Parathyroid adenoma (tissue), 2 donors: ENCODE measurements at regions not wholly inside any gene's neighbourhood (a gene's known extent, or its start where the extent isn't known, plus 50 kb on each side); places are given as distances from the start of the nearest gene placed in this dataset.

Experiments
- H2AFZ ChIP-seq: fragments of 300-600 bp; sonication (generic); one replicate; pipeline ENCODE4 v1.7.0; 2017; ENCODE audit warnings: antibody characterized with exemption, mild to moderate bottlenecking
- H3K27ac ChIP-seq: fragments of 300-600 bp; sonication (generic); one replicate; pipeline ENCODE4 v1.7.0; 2017
- H3K27me3 ChIP-seq: fragments of 300-600 bp; sonication (generic); one replicate; pipeline ENCODE4 v1.7.0; 2017; ENCODE audit warnings: low read length; ENCODE audit not compliant: control insufficient read depth, insufficient read depth
- H3K36me3 ChIP-seq: fragments of 300-600 bp; sonication (generic); one replicate; pipeline ENCODE4 v1.7.0; 2017; ENCODE audit warnings: low read length; ENCODE audit not compliant: control insufficient read depth, insufficient read depth
- H3K4me1 ChIP-seq: fragments of 300-600 bp; sonication (generic); one replicate; pipeline ENCODE4 v1.7.0; 2017; ENCODE audit warnings: control low read depth
- H3K4me2 ChIP-seq: fragments of 300-600 bp; sonication (generic); one replicate; pipeline ENCODE4 v1.7.0; 2017; ENCODE audit warnings: low read length
- H3K4me3 ChIP-seq: fragments of 300-600 bp; sonication (generic); one replicate; pipeline ENCODE4 v1.7.0; 2017; ENCODE audit warnings: low read depth, low read length
- H3K79me2 ChIP-seq: fragments of 300-600 bp; sonication (generic); one replicate; pipeline ENCODE4 v1.7.0; 2017; ENCODE audit warnings: control low read depth
- H3K9ac ChIP-seq: fragments of 300-600 bp; sonication (generic); one replicate; pipeline ENCODE4 v1.7.0; 2017; ENCODE audit warnings: mild to moderate bottlenecking
- H3K9me3 ChIP-seq: fragments of 300-600 bp; sonication (generic); one replicate; pipeline ENCODE4 v1.7.0; 2017; ENCODE audit warnings: low read length; ENCODE audit not compliant: control insufficient read depth
- TF ChIP-seq, protein P1 (sequence below): fragments of 300-600 bp; sonication (generic); IDR thresholded peaks from one replicate; pipeline ENCODE4 v1.7.0; 2017; ENCODE audit warnings: antibody characterized with exemption, mild to moderate bottlenecking
- donor health status: primary hyperparathyroidism.

GRCh38 chr11:122434786-122435185 is 220.7 kb upstream of the UBASH3B start:
- TF ChIP-seq, protein P1, sequence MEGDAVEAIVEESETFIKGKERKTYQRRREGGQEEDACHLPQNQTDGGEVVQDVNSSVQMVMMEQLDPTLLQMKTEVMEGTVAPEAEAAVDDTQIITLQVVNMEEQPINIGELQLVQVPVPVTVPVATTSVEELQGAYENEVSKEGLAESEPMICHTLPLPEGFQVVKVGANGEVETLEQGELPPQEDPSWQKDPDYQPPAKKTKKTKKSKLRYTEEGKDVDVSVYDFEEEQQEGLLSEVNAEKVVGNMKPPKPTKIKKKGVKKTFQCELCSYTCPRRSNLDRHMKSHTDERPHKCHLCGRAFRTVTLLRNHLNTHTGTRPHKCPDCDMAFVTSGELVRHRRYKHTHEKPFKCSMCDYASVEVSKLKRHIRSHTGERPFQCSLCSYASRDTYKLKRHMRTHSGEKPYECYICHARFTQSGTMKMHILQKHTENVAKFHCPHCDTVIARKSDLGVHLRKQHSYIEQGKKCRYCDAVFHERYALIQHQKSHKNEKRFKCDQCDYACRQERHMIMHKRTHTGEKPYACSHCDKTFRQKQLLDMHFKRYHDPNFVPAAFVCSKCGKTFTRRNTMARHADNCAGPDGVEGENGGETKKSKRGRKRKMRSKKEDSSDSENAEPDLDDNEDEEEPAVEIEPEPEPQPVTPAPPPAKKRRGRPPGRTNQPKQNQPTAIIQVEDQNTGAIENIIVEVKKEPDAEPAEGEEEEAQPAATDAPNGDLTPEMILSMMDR, result no peak
- Histone ChIP-seq H3K27me3 (no peaks in the 10 kb centered on the region), H3K4me1 (no peaks in the 10 kb centered on the region), H3K9ac (no peak overlapping the region), H3K9me3 (no peaks in the 10 kb centered on the region), H3K79me2 (no peaks in the 10 kb centered on the region), H3K4me2 (no peak overlapping the region), H3K27ac (no peak overlapping the region), H3K4me3 (no peak overlapping the region), H2AFZ (peak overlapping the region; percentile 28), H3K36me3 (no peaks in the 10 kb centered on the region)

- H3K9ac ChIP-seq, result no peak overlapping the region
- TF ChIP-seq, protein P1, result no peak
- H3K36me3 ChIP-seq, result no peaks in the 10 kb centered on the region
- no peak overlapping the region for H3K4me3 ChIP-seq
- H3K27ac ChIP-seq, result no peak overlapping the region
- no peaks in the 10 kb centered on the region for H3K27me3 ChIP-seq
- no peaks in the 10 kb centered on the region for H3K79me2 ChIP-seq
- no peaks in the 10 kb centered on the region for H3K4me1 ChIP-seq
- no peak overlapping the region for H2AFZ ChIP-seq
- H3K9me3 ChIP-seq, result no peaks in the 10 kb centered on the region
- H3K4me2 ChIP-seq, result no peak overlapping the region
Measured at GRCh38 chr11:122430490-122430889, 225.0 kb upstream of the UBASH3B start.

DNA sequence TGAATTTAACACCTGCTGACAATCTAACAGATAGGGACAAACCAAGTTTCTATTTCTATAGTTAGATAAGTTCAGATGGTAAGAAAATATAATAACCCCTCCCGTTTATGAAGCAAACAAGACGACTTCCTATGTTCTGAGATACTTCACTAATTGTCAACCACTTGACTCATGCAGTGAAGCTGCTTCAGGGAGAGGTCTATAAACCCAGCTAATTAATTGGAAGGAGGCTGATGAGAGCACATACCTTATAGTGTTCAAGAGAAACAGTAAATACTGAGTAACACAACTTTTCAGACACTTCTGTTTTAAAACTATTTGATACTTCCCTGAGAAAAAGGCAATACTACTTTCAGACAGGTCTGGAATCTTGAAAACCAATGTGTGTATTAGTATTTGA is 229.4 kb upstream of the UBASH3B start:
- H3K79me2 ChIP-seq, result no peaks in the 10 kb centered on the region
- H3K4me3 ChIP-seq, result no peak overlapping the region
- H2AFZ ChIP-seq, result no peak overlapping the region
- no peaks in the 10 kb centered on the region for H3K9me3 ChIP-seq
- H3K4me2 ChIP-seq, result no peak overlapping the region
- H3K9ac ChIP-seq, result no peak overlapping the region
- no peaks in the 10 kb centered on the region for H3K4me1 ChIP-seq
- H3K36me3 ChIP-seq, result no peaks in the 10 kb centered on the region
- no peaks in the 10 kb centered on the region for H3K27me3 ChIP-seq
- H3K27ac ChIP-seq, result no peak overlapping the region
- TF ChIP-seq, protein P1, result no peak

DNA sequence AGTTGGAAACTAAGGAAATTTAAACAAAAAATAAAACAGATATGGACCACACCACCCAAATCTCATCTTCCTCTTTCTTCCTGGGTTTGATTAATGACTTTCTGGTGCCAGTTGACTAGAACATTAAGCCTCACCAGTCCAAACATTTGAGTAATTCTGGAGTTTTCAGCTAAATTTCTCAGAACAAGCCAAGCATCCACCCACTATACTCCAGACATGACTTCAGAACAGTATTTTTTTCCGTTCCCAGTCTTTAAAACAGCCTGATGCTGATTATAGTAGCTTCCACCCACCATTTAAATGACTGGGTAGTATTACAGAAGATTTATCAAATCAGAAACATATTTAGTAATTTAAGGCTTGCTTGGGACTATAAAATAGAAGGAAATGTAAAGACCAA is 230.9 kb upstream of the UBASH3B start:
- Histone ChIP-seq H2AFZ (no peak overlapping the region), H3K9me3 (no peaks in the 10 kb centered on the region), H3K4me3 (no peak overlapping the region), H3K4me2 (no peak overlapping the region), H3K9ac (no peak overlapping the region), H3K36me3 (no peaks in the 10 kb centered on the region), H3K27me3 (no peaks in the 10 kb centered on the region), H3K4me1 (no peaks in the 10 kb centered on the region), H3K27ac (no peak overlapping the region), H3K79me2 (no peaks in the 10 kb centered on the region)
- TF ChIP-seq, protein P1, result no peak

DNA sequence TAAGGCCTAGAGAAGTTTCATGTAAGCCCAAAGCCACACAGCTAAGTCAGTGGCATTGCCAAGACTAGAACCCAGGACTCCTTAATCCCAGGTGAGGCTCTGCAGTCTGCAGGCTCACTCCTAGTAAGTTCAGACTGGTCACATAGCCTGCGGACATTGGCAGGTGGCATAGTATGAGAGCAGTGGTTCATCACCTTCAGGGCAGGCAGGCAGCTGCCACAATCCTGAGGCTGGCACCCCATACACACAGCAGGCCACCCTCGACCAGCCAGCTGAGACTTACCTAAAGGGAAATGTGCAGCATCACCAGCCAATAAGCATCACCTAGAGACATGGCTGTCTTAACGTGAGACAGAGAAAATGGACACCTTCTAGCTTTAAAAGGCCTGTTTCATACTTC is 231.6 kb upstream of the UBASH3B start:
- Histone ChIP-seq H3K9me3 (no peaks in the 10 kb centered on the region), H3K27me3 (no peaks in the 10 kb centered on the region), H3K9ac (no peak overlapping the region), H2AFZ (no peak overlapping the region), H3K4me1 (no peaks in the 10 kb centered on the region), H3K27ac (no peak overlapping the region), H3K4me3 (no peak overlapping the region), H3K4me2 (no peak overlapping the region), H3K36me3 (no peaks in the 10 kb centered on the region), H3K79me2 (no peaks in the 10 kb centered on the region)
- TF ChIP-seq, protein P1, result no peak
